ENCODE measurements at regions not wholly inside any gene's neighbourhood (a gene's known extent, or its start where the extent isn't known, plus 50 kb on each side); places are given as distances from the start of the nearest gene placed in this dataset.

DNA sequence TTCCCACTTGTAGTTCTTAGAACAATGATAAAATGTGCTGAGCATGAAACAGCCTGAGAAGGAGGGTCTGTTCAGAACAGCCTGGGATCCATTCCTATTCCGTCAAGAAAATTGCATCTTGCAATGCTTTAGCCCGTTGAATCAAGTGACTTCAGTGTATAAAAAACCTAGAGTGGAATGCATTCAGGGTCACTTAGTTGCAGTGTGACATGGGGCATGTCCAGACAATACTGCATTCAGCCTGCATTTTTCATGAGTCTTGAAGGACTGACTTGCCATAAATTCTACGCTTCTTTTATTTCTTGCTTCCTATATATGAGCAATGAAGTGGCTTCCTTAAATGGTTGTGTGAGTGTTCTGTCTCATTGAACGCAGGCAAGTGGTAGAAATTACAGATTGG is 758.3 kb upstream of the COBL start:
- no peak overlapping the region for H3K4me3 ChIP-seq (ENCODE audit: low read length)
- no peaks in the 10 kb centered on the region for H3K4me1 ChIP-seq (ENCODE audit: insufficient read depth, low read length)
- no peak overlapping the region for H3K27ac ChIP-seq (ENCODE audit: low read depth, low read length)
- Mint-ChIP-seq H3K36me3 (no peaks in the 10 kb centered on the region), H3K4me3 (no peak overlapping the region), H3K4me1 (no peaks in the 10 kb centered on the region), H3K9me3 (peaks cover 10 to 34% (median 26%) of the 10 kb centered on the region in 5 donors), H3K27me3 (no peaks in the 10 kb centered on the region), H3K27ac (no peak overlapping the region)
- H3K9me3 ChIP-seq (ENCODE audit: low read length), result no peaks in the 10 kb centered on the region
- CTCF ChIA-PET, result no interaction called here
- POLR2A ChIA-PET, result no interaction called here
- DNase-seq, result no peak
- H3K27me3 ChIP-seq (ENCODE audit: insufficient read depth, low read length, poor library complexity, severe bottlenecking), result no peaks in the 10 kb centered on the region
- no peaks in the 10 kb centered on the region for H3K36me3 ChIP-seq (ENCODE audit: insufficient read depth, low read length)

DNA sequence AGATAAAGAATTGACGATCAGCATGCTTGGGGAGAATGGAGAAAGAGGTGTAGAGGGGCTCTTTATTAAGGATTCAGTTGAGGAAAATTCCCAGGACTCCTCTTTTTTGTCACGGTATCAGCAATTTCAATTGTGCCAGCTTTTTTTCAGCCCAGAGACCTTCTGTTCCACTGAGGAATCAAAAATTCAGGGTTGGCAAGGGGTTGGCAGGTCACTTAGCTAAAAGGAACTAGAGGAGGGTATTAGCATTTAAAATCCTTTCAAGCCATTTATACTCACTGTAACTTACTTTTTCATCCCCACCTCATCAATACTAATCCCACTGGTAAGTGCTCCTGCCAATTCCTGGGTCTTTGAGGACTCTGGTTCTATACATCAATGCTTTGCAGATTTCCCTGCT is 757.5 kb upstream of the COBL start:
- Histone ChIP-seq H3K27ac (ENCODE audit: low read depth, low read length) (no peak overlapping the region), H3K36me3 (ENCODE audit: insufficient read depth, low read length) (no peaks in the 10 kb centered on the region), H3K27me3 (ENCODE audit: insufficient read depth, low read length, poor library complexity, severe bottlenecking) (no peaks in the 10 kb centered on the region), H3K9me3 (ENCODE audit: low read length) (no peaks in the 10 kb centered on the region), H3K4me3 (ENCODE audit: low read length) (no peak overlapping the region), H3K4me1 (ENCODE audit: insufficient read depth, low read length) (no peaks in the 10 kb centered on the region)
- Mint-ChIP-seq H3K4me1 (no peaks in the 10 kb centered on the region), H3K4me3 (no peak overlapping the region), H3K9me3 (peaks cover 10 to 34% (median 23%) of the 10 kb centered on the region in 5 donors), H3K27ac (no peak overlapping the region), H3K36me3 (no peaks in the 10 kb centered on the region), H3K27me3 (no peaks in the 10 kb centered on the region)
- POLR2A ChIA-PET, result no interaction called here
- CTCF ChIA-PET, result no interaction called here
- no peak for DNase-seq

DNA sequence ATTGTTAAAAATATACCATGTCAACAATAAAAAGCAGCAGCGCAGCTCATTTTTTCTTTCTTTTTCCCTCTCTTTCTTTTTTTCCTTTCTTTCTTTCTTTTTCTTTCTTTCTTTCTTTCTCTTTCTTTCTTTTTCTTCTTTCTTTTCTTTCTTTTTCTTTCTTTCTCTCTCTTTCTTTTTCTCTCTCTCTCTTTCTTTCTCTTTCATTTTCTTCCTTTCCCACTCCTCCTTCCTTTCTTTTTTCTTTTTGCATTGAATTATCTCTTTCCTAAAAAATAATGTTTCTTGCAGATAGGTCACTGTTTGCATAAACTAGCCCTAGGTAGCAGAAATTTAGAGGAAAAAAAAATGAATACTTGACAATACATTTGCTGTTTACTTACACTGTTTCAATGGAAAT is 755.1 kb upstream of the COBL start:
- Histone ChIP-seq H3K4me1 (ENCODE audit: insufficient read depth, low read length) (no peaks in the 10 kb centered on the region), H3K27ac (ENCODE audit: low read depth, low read length) (no peak overlapping the region), H3K27me3 (ENCODE audit: insufficient read depth, low read length, poor library complexity, severe bottlenecking) (no peaks in the 10 kb centered on the region), H3K36me3 (ENCODE audit: insufficient read depth, low read length) (no peaks in the 10 kb centered on the region), H3K4me3 (ENCODE audit: low read length) (no peak overlapping the region), H3K9me3 (ENCODE audit: low read length) (no peaks in the 10 kb centered on the region)
- Mint-ChIP-seq H3K27me3 (no peaks in the 10 kb centered on the region), H3K36me3 (no peaks in the 10 kb centered on the region), H3K4me3 (no peak overlapping the region), H3K4me1 (no peaks in the 10 kb centered on the region), H3K9me3 (peaks cover 7 to 35% (median 15%) of the 10 kb centered on the region in 5 donors), H3K27ac (no peak overlapping the region)
- DNase-seq, result no peak
- ChIA-PET CTCF (no interaction called here), POLR2A (no interaction called here)

DNA sequence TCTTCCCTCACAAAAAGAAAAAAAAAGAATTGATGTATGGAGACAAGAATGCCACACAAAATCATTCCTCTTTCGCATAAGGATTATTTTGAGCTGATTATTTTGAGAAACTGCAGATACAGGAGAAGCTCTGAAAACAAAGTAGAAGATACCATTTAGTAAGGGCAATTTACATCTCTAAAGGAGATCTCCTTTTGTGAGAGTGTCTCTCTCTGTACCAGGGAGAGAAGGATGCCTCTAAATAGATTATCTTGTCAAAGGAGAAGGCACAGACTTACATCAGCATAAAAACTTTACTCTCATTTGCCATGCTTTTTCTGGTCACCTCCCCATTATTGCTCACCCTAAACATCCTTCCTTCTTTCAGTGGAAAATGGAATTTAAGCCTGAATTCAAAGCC is 747.9 kb upstream of the COBL start:
- H3K36me3 Mint-ChIP-seq, result no peaks in the 10 kb centered on the region

DNA sequence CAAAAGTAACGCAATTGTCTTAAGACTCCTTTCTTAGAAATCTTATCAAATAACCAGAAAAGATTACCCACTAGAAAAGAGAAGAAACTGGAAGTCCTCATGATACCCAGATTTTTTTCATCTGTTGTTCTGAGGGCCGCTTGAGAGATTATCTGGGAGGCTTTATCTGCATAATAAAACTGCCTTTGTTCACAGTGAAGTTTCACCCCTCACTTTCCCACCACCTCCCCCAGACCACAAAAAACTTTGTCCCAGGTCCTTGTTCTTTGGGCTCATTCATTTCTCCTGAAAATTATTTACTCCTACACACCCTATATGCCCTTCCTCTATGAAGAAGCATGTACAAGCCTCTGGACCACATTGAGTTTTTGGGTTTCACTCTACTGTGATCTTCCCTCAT is 745.1 kb upstream of the COBL start:
- CTCF ChIA-PET, result no interaction called here
- H3K27me3 ChIP-seq (ENCODE audit: insufficient read depth, low read length, poor library complexity, severe bottlenecking), result no peaks in the 10 kb centered on the region
- H3K4me3 Mint-ChIP-seq, result no peak overlapping the region
- peaks cover 4 to 26% (median 9%) of the 10 kb centered on the region in 5 donors for H3K9me3 Mint-ChIP-seq
- no peak overlapping the region for H3K27ac ChIP-seq (ENCODE audit: low read depth, low read length)
- H3K36me3 Mint-ChIP-seq, result no peaks in the 10 kb centered on the region
- H3K27me3 Mint-ChIP-seq, result no peaks in the 10 kb centered on the region
- no peaks in the 10 kb centered on the region for H3K4me1 Mint-ChIP-seq
- POLR2A ChIA-PET, result no interaction called here
- H3K27ac Mint-ChIP-seq, result no peak overlapping the region
- H3K4me3 ChIP-seq (ENCODE audit: low read length), result no peak overlapping the region
- H3K36me3 ChIP-seq (ENCODE audit: insufficient read depth, low read length), result no peaks in the 10 kb centered on the region
- DNase-seq, result no peak
- H3K9me3 ChIP-seq (ENCODE audit: low read length), result no peaks in the 10 kb centered on the region
- H3K4me1 ChIP-seq (ENCODE audit: insufficient read depth, low read length), result no peaks in the 10 kb centered on the region

More for the DNA sequence above, 747.9 kb upstream of the COBL start:
- Histone ChIP-seq H3K4me1 (ENCODE audit: insufficient read depth, low read length) (no peaks in the 10 kb centered on the region), H3K4me3 (ENCODE audit: low read length) (no peak overlapping the region), H3K27ac (ENCODE audit: low read depth, low read length) (no peak overlapping the region), H3K9me3 (ENCODE audit: low read length) (no peaks in the 10 kb centered on the region), H3K27me3 (ENCODE audit: insufficient read depth, low read length, poor library complexity, severe bottlenecking) (no peaks in the 10 kb centered on the region), H3K36me3 (ENCODE audit: insufficient read depth, low read length) (no peaks in the 10 kb centered on the region)
- H3K4me3 Mint-ChIP-seq, result no peak overlapping the region
- H3K9me3 Mint-ChIP-seq, result peaks cover 2 to 34% (median 11%) of the 10 kb centered on the region in 5 donors
- no peaks in the 10 kb centered on the region for H3K27me3 Mint-ChIP-seq
- no peak for DNase-seq
- no peaks in the 10 kb centered on the region for H3K4me1 Mint-ChIP-seq
- POLR2A ChIA-PET, result no interaction called here
- CTCF ChIA-PET, result no interaction called here
- H3K27ac Mint-ChIP-seq, result no peak overlapping the region

DNA sequence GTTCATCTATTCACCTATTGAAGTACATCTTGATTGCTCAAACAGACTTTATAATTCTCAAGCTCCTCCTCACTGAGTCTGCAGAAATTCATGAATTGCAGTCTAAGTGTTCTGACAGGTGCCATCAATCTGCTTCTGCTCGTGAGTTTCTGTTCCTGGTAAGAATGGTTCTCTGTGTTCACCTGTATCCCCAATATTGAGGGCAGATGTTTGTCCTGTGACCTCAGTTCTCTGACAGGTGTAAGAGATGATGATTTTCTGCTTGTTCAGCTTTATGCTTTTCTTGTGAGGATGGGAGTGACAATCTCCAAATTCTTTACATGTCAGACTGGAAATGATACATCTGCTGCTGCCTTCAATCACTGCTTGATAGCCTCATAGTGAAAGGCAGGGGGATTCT is 736.9 kb upstream of the COBL start:
- H3K4me1 Mint-ChIP-seq, result no peaks in the 10 kb centered on the region
- no peak overlapping the region for H3K4me3 ChIP-seq (ENCODE audit: low read length)
- H3K4me3 Mint-ChIP-seq, result no peak overlapping the region
- no peak overlapping the region for H3K27ac ChIP-seq (ENCODE audit: low read depth, low read length)
- ChIA-PET CTCF (no interaction called here), POLR2A (no interaction called here)
- no peaks in the 10 kb centered on the region for H3K36me3 ChIP-seq (ENCODE audit: insufficient read depth, low read length)
- no peak overlapping the region for H3K27ac Mint-ChIP-seq
- peaks cover 6 to 28% (median 15%) of the 10 kb centered on the region in 5 donors for H3K9me3 Mint-ChIP-seq
- peaks cover 0 to 1% of the 10 kb centered on the region in 2 donors for H3K27me3 Mint-ChIP-seq
- no peak for DNase-seq
- no peaks in the 10 kb centered on the region for H3K36me3 Mint-ChIP-seq
- H3K27me3 ChIP-seq (ENCODE audit: insufficient read depth, low read length, poor library complexity, severe bottlenecking), result no peaks in the 10 kb centered on the region
- no peaks in the 10 kb centered on the region for H3K4me1 ChIP-seq (ENCODE audit: insufficient read depth, low read length)
- no peaks in the 10 kb centered on the region for H3K9me3 ChIP-seq (ENCODE audit: low read length)

DNA sequence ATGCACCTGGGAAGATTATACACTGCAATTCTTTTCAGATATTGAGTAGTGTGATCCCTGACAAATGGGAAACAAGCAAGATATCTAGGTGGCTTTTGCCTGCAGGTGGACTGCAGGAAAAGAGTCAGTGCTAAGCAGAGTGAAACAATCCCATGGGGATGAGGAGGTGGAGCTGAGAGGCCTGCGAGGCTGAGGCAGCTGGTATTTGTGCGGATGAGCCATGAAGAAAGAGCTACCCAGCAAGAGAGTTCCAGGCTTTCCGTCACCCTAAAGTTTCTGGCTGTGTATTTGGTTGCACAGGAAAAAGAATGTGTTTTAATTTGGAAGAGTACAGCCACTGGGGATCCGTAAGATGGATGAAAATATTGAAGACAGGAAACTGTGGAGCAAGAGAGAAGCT is 714.1 kb upstream of the COBL start:
- Histone ChIP-seq H3K27me3 (ENCODE audit: insufficient read depth, low read length, poor library complexity, severe bottlenecking) (no peaks in the 10 kb centered on the region), H3K27ac (ENCODE audit: low read depth, low read length) (no peak overlapping the region), H3K4me1 (ENCODE audit: insufficient read depth, low read length) (no peaks in the 10 kb centered on the region), H3K36me3 (ENCODE audit: insufficient read depth, low read length) (no peaks in the 10 kb centered on the region), H3K4me3 (ENCODE audit: low read length) (no peak overlapping the region), H3K9me3 (ENCODE audit: low read length) (no peaks in the 10 kb centered on the region)
- DNase-seq, result no peak
- peaks cover 6 to 19% (median 10%) of the 10 kb centered on the region in 5 donors for H3K9me3 Mint-ChIP-seq
- no peaks in the 10 kb centered on the region for H3K4me1 Mint-ChIP-seq
- no peaks in the 10 kb centered on the region for H3K27me3 Mint-ChIP-seq
- ChIA-PET CTCF (no interaction called here), POLR2A (no interaction called here)
- H3K36me3 Mint-ChIP-seq, result no peaks in the 10 kb centered on the region
- no peak overlapping the region for H3K27ac Mint-ChIP-seq
- no peak overlapping the region for H3K4me3 Mint-ChIP-seq

DNA sequence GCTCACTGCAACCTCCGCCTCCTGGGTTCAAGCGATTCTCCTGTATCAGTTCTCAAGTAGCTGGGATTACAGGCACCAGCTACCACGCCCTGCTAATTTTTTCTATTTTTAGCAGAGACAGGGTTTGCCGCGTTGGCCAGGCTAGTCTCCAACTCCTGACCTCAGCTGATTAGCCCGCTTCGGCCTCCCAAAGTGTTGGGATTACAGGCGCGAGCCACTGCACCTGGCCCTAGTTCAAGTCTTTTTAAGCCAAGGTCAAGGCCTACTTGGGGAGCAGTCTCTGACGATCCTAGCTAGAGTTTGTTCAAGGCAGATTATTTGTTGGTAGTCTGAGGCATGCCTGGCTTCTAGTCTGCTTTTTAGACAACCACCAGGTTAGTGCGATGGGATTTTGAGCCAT is 709.5 kb upstream of the COBL start:
- ChIA-PET POLR2A (no interaction called here), CTCF (no interaction called here)
- no peak overlapping the region for H3K27ac Mint-ChIP-seq
- Histone ChIP-seq H3K27ac (ENCODE audit: low read depth, low read length) (no peak overlapping the region), H3K36me3 (ENCODE audit: insufficient read depth, low read length) (no peaks in the 10 kb centered on the region), H3K4me1 (ENCODE audit: insufficient read depth, low read length) (no peaks in the 10 kb centered on the region), H3K4me3 (ENCODE audit: low read length) (no peak overlapping the region), H3K9me3 (ENCODE audit: low read length) (no peaks in the 10 kb centered on the region), H3K27me3 (ENCODE audit: insufficient read depth, low read length, poor library complexity, severe bottlenecking) (no peaks in the 10 kb centered on the region)
- peaks cover 0 to 24% (median 3%) of the 10 kb centered on the region in 5 donors for H3K9me3 Mint-ChIP-seq
- no peak overlapping the region for H3K4me3 Mint-ChIP-seq
- H3K36me3 Mint-ChIP-seq, result no peaks in the 10 kb centered on the region
- H3K4me1 Mint-ChIP-seq, result no peaks in the 10 kb centered on the region
- DNase-seq, result no peak
- no peaks in the 10 kb centered on the region for H3K27me3 Mint-ChIP-seq

DNA sequence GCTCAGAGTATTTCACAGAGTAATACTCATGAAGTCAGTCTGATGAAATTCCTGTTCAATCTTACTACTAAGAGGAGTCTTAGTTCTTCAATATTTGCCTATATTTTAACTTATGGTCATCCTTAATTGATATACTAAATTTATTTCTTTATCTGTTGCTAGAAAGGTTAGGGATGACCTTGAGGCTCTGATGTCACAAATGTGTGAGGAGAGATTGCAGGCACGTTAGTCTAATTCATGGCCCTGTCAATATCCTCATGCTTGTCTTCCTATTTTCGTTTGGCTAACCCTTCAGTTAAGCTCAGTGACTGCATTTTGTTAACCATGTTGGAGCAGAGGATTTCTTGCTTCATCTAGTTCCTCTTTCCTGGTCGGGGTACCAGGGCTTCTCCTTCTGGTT is 704.7 kb upstream of the COBL start:
- Histone ChIP-seq H3K4me1 (ENCODE audit: insufficient read depth, low read length) (no peaks in the 10 kb centered on the region), H3K27me3 (ENCODE audit: insufficient read depth, low read length, poor library complexity, severe bottlenecking) (no peaks in the 10 kb centered on the region), H3K4me3 (ENCODE audit: low read length) (no peak overlapping the region), H3K9me3 (ENCODE audit: low read length) (no peaks in the 10 kb centered on the region), H3K36me3 (ENCODE audit: insufficient read depth, low read length) (no peaks in the 10 kb centered on the region), H3K27ac (ENCODE audit: low read depth, low read length) (no peak overlapping the region)
- H3K4me1 Mint-ChIP-seq, result no peaks in the 10 kb centered on the region
- H3K36me3 Mint-ChIP-seq, result no peaks in the 10 kb centered on the region
- no peak for DNase-seq
- no peak overlapping the region for H3K4me3 Mint-ChIP-seq
- ChIA-PET CTCF (no interaction called here), POLR2A (no interaction called here)
- H3K27me3 Mint-ChIP-seq, result no peaks in the 10 kb centered on the region
- H3K9me3 Mint-ChIP-seq, result peaks cover 2 to 14% (median 5%) of the 10 kb centered on the region in 5 donors
- no peak overlapping the region for H3K27ac Mint-ChIP-seq

All from CD8-positive, alpha-beta memory T cell (primary cell).